Activated CD8-positive, alpha-beta T cell treated with anti-CD3 and anti-CD28 coated beads for 36 hours (primary cell): ENCODE measurements at regions not wholly inside any gene's neighbourhood (a gene's known extent, or its start where the extent isn't known, plus 50 kb on each side); places are given as distances from the start of the nearest gene placed in this dataset.

Source experiments
- ATAC-seq: fragments of 200-7000 bp; cut with Tn5 transposase; one replicate; pipeline ENCODE4 v1.10.0; 2021; ENCODE audit warnings: mild to moderate bottlenecking, moderate library complexity
- CTCF ChIA-PET: fragments of 350-600 bp; sonication (Branson Sonifier 250); formaldehyde crosslinking; loops from one replicate; lab custom pipeline; 2021; ENCODE audit warnings: antibody characterized with exemption; lab: Charles Lee
- POLR2A ChIA-PET: fragments of 350-600 bp; sonication (Branson Sonifier 250); formaldehyde crosslinking; loops from one replicate; lab custom pipeline; 2021; ENCODE audit warnings: antibody characterized with exemption; lab: Charles Lee
- DNase-seq: peaks from one replicate; pipeline ENCODE4 v3.0.0-alpha.2; 2020
- H3K27ac Mint-ChIP-seq: one replicate; pipeline ENCODE4 v1.8.0; 2021; ENCODE audit warnings: mild to moderate bottlenecking, mixed read lengths
- H3K27me3 Mint-ChIP-seq: one replicate; pipeline ENCODE4 v1.8.0; 2021; ENCODE audit warnings: mixed read lengths
- H3K36me3 Mint-ChIP-seq: one replicate; pipeline ENCODE4 v1.8.0; 2021; ENCODE audit warnings: low read depth, mixed read lengths
- H3K4me1 Mint-ChIP-seq: one replicate; pipeline ENCODE4 v1.8.0; 2021; ENCODE audit warnings: low read depth, mixed read lengths
- H3K4me3 Mint-ChIP-seq: one replicate; pipeline ENCODE4 v1.8.0; 2021; ENCODE audit warnings: mild to moderate bottlenecking, moderate library complexity, mixed read lengths
- H3K9me3 Mint-ChIP-seq: one replicate; pipeline ENCODE4 v1.8.0; 2021; ENCODE audit warnings: mixed read lengths
- intact Hi-C: fragments of 100-400 bp; cut with micrococcal nuclease; formaldehyde crosslinking; loops from one replicate; pipeline ENCODE4 v1.10.0; 2022
- TF ChIP-seq, protein P1 (sequence below): fragments of 200-600 bp; IDR thresholded peaks from one replicate; pipeline ENCODE4 v1.8.0; 2022; ENCODE audit warnings: antibody characterized with exemption, mild to moderate bottlenecking

DNA sequence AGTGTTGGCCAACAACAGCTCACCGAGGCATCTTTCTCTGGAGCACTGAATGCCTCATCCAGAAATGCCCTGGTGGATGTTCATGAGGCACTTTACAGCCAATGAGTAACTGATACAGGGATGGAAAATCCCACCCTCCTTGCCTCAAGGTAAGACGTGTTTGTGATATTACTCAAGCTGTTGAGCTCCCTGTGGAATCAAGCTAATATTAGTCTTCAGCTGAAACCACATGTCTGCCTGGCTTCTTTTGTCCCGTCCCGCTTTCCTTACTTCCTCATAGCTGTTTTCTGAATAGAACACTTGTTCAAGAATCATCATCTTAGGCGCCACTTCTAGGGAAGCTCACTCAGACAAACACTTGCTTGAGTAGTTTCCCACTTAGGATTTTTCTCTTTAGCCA lies 422.4 kb downstream of the INHBA start:
- no peaks in the 10 kb centered on the region for H3K4me1 Mint-ChIP-seq
- H3K36me3 Mint-ChIP-seq = no peaks in the 10 kb centered on the region
- DNase-seq = no peak
- CTCF ChIA-PET = no interaction called here
- intact Hi-C loops = no loop called here
- H3K4me3 Mint-ChIP-seq = no peak overlapping the region
- H3K27ac Mint-ChIP-seq = no peak overlapping the region
- TF ChIP-seq, protein P1, sequence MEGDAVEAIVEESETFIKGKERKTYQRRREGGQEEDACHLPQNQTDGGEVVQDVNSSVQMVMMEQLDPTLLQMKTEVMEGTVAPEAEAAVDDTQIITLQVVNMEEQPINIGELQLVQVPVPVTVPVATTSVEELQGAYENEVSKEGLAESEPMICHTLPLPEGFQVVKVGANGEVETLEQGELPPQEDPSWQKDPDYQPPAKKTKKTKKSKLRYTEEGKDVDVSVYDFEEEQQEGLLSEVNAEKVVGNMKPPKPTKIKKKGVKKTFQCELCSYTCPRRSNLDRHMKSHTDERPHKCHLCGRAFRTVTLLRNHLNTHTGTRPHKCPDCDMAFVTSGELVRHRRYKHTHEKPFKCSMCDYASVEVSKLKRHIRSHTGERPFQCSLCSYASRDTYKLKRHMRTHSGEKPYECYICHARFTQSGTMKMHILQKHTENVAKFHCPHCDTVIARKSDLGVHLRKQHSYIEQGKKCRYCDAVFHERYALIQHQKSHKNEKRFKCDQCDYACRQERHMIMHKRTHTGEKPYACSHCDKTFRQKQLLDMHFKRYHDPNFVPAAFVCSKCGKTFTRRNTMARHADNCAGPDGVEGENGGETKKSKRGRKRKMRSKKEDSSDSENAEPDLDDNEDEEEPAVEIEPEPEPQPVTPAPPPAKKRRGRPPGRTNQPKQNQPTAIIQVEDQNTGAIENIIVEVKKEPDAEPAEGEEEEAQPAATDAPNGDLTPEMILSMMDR = no peak
- POLR2A ChIA-PET = no interaction called here
- no peaks in the 10 kb centered on the region for H3K27me3 Mint-ChIP-seq
- ATAC-seq = no peak
- no peaks in the 10 kb centered on the region for H3K9me3 Mint-ChIP-seq

DNA sequence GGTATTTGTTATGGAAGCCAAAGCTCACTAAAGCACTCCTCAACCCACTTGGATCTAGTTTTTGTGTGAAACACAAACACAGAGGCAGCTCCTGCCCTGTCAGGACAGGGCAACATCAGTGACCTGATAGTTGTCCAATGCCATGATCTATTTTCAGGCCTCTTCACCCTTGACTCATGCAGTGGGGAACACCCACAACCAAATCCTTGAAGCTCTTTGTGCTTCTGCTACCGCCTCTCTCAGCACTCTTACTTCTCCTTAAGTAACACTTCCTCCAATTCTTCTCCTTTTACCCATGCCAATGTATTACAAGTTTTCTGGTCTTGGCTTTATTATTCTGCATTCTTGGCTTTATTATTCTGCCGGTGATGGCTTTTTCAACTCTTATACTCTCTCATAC lies 425.3 kb downstream of the INHBA start:
- ChIA-PET POLR2A (interaction anchor here (0.5 kb wide), 1 partner anchor 17 kb away, joined by 3 read pairs; no protein-coding TSS in a partner anchor), CTCF (interaction anchor here (1.1 kb wide), 1 partner anchor 9 kb away, joined by 3 read pairs; no protein-coding TSS in a partner anchor)
- DNase-seq (no peak), ATAC-seq (no peak)
- intact Hi-C loops = no loop called here
- Mint-ChIP-seq H3K27me3 (no peaks in the 10 kb centered on the region), H3K27ac (no peak overlapping the region), H3K4me3 (no peak overlapping the region), H3K4me1 (no peaks in the 10 kb centered on the region), H3K36me3 (no peaks in the 10 kb centered on the region), H3K9me3 (no peaks in the 10 kb centered on the region)
- TF ChIP-seq, protein P1 = no peak

DNA sequence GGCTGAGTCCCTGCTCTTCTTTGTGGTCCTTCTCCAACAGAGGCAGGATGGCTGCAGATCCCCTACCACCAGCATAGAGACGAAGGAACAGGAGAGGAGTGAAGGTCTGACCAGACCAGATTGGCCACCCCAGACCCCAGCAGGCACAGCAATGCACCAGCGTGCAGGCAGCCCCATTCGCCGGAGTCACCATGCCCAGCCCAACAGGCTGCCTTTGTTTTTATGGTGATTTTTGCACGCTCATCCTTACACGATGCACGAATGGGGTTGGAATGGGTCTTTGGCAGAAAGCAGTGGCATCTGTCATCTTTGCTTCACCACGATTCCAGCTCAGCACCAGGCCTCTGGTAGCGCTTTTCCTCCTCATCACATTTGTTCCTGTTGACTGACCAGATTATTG lies 427.6 kb downstream of the INHBA start:
- Mint-ChIP-seq H3K27me3 (no peaks in the 10 kb centered on the region), H3K36me3 (no peaks in the 10 kb centered on the region), H3K4me1 (no peaks in the 10 kb centered on the region), H3K4me3 (no peak overlapping the region), H3K27ac (no peak overlapping the region), H3K9me3 (no peaks in the 10 kb centered on the region)
- no peak for ATAC-seq
- no peak for DNase-seq
- intact Hi-C loops = no loop called here
- ChIA-PET CTCF (no interaction called here), POLR2A (no interaction called here)
- TF ChIP-seq, protein P1 = no peak

DNA sequence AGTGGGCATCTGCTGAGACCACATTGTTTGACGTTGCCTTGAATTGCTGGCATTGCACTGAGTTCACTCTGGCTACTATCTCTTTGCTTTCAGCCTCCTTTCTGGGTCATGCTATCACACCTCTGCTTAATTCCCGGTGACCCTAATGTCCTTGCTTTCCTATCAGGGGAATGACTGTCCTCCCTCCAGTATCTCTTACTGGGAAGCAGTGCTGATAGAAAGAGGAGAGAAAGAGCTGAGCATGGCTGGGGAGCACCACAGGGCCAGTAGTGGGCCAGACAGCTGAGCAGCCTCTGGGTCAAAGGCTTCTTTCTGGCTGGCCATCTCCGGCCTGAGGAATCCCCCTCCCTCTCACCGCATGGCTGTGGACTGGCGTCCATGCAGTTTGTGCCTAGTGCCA lies 428.7 kb downstream of the INHBA start:
- intact Hi-C loops = no loop called here
- TF ChIP-seq, protein P1 = no peak
- no peaks in the 10 kb centered on the region for H3K27me3 Mint-ChIP-seq
- H3K4me3 Mint-ChIP-seq = no peak overlapping the region
- CTCF ChIA-PET = no interaction called here
- ATAC-seq (no peak), DNase-seq (no peak)
- no peaks in the 10 kb centered on the region for H3K4me1 Mint-ChIP-seq
- H3K36me3 Mint-ChIP-seq = no peaks in the 10 kb centered on the region
- POLR2A ChIA-PET = no interaction called here
- H3K9me3 Mint-ChIP-seq = no peaks in the 10 kb centered on the region
- H3K27ac Mint-ChIP-seq = no peak overlapping the region

DNA sequence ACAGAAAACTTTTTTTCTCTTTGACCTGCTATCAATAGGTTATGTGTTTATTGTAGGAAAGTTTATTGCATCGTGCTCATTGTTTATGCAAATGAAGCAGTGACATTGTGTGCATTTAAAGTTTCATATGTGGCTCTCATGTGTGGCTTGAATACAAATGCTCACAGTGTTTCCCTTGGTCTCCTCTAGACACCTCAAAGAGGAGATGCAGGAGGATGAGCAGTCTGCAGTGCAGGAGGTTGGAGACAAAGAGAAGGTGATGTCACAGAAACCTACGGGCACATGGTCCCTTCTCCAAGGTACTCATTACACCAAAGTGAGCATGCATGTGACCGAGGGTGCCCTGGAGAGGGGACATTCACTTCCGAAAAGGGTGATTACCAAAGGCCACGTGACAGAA lies 430.2 kb downstream of the INHBA start:
- Mint-ChIP-seq H3K27ac (no peak overlapping the region), H3K9me3 (no peaks in the 10 kb centered on the region), H3K36me3 (no peaks in the 10 kb centered on the region), H3K4me1 (no peaks in the 10 kb centered on the region), H3K4me3 (no peak overlapping the region), H3K27me3 (no peaks in the 10 kb centered on the region)
- DNase-seq (no peak), ATAC-seq (no peak)
- intact Hi-C loops = no loop called here
- CTCF ChIA-PET = no interaction called here
- POLR2A ChIA-PET = no interaction called here
- TF ChIP-seq, protein P1 = no peak
